ENCODE measurements at regions not wholly inside any gene's neighbourhood (a gene's known extent, or its start where the extent isn't known, plus 50 kb on each side); places are given as distances from the start of the nearest gene placed in this dataset.

- dilution Hi-C loops (cut with MboI; ENCODE audit: extremely low pct_ligation_motif_present, low sequenced_read_pairs), result no loop called here
- no peak for DNase-seq (ENCODE audit: low read depth, low spot score)
These were observed 326.2 kb upstream of the FSHR start for GRCh38 chr2:49480520-49480919.

GRCh38 chr2:49465157-49465831 lies 311.0 kb upstream of the FSHR start:
- Histone ChIP-seq H3K9me1 (ENCODE audit: control insufficient read depth, extremely low read depth, insufficient read depth, low read length) (no peaks in the 10 kb centered on the region), H3K9ac (ENCODE audit: control insufficient read depth, extremely low read depth, insufficient read depth, low read length) (no peak overlapping the region), H3K36me3 (ENCODE audit: control insufficient read depth in 2 of 2, extremely low read depth in 1 of 2, insufficient read depth in 2 of 2, low read length in 2 of 2) (no peaks in the 10 kb centered on the region), H3K9me3 (ENCODE audit: control insufficient read depth, low read depth, low read length) (no peaks in the 10 kb centered on the region), H4K20me1 (ENCODE audit: control insufficient read depth, extremely low read depth, insufficient read depth, low read length) (no peaks in the 10 kb centered on the region), H3K27me3 (ENCODE audit: control insufficient read depth, extremely low read depth, insufficient read depth, low read length) (no peaks in the 10 kb centered on the region), H2AFZ (ENCODE audit: control insufficient read depth, low read length) (no peak overlapping the region), H3K4me1 (ENCODE audit: control insufficient read depth, extremely low read depth, insufficient read depth, low read length) (no peaks in the 10 kb centered on the region), H3K79me2 (ENCODE audit: control insufficient read depth, insufficient read depth, low read length) (no peaks in the 10 kb centered on the region), H3K4me2 (ENCODE audit: control insufficient read depth, extremely low read depth, insufficient read depth, low read depth, low read length) (no peak overlapping the region), H3K4me3 (ENCODE audit: control insufficient read depth in 2 of 3, extremely low read depth in 1 of 3, insufficient read depth in 2 of 3, low read depth in 1 of 3, low read length in 3 of 3) (no peak overlapping the region), H3K27ac (ENCODE audit: control insufficient read depth, insufficient read depth, low read length) (no peak overlapping the region)
- no peak for TF ChIP-seq EZH2 (IDR thresholded peaks at IDR 0.05; ENCODE audit: low read length)
- no peak for TF ChIP-seq CTCF (optimal IDR thresholded peaks at IDR 0.05 in 1 of 3, IDR thresholded peaks at IDR 0.05 in 1 of 3, conservative IDR thresholded peaks at IDR 0.05 in 1 of 3; ENCODE audit: extremely low read depth in 1 of 3, insufficient read depth in 2 of 3, low read length in 3 of 3)
- DNase-seq (ENCODE audit: low read depth, low spot score), result no peak
- dilution Hi-C loops (cut with MboI; ENCODE audit: extremely low pct_ligation_motif_present, low sequenced_read_pairs), result no loop called here
- FAIRE-seq, result no peak

More at GRCh38 chr2:49480520-49480919, 326.2 kb upstream of the FSHR start:
- no peak overlapping the region for H3K4me3 ChIP-seq (ENCODE audit: control insufficient read depth in 2 of 3, extremely low read depth in 1 of 3, insufficient read depth in 2 of 3, low read depth in 1 of 3, low read length in 3 of 3)
- H3K4me2 ChIP-seq (ENCODE audit: control insufficient read depth, extremely low read depth, insufficient read depth, low read depth, low read length), result no peak overlapping the region
- no peaks in the 10 kb centered on the region for H3K27me3 ChIP-seq (ENCODE audit: control insufficient read depth, extremely low read depth, insufficient read depth, low read length)
- H4K20me1 ChIP-seq (ENCODE audit: control insufficient read depth, extremely low read depth, insufficient read depth, low read length), result no peaks in the 10 kb centered on the region
- no peaks in the 10 kb centered on the region for H3K4me1 ChIP-seq (ENCODE audit: control insufficient read depth, extremely low read depth, insufficient read depth, low read length)
- H3K27ac ChIP-seq (ENCODE audit: control insufficient read depth, insufficient read depth, low read length), result no peak overlapping the region
- H3K79me2 ChIP-seq (ENCODE audit: control insufficient read depth, insufficient read depth, low read length), result no peaks in the 10 kb centered on the region
- H3K36me3 ChIP-seq (ENCODE audit: control insufficient read depth in 2 of 2, extremely low read depth in 1 of 2, insufficient read depth in 2 of 2, low read length in 2 of 2), result no peaks in the 10 kb centered on the region
- H3K9ac ChIP-seq (ENCODE audit: control insufficient read depth, extremely low read depth, insufficient read depth, low read length), result no peak overlapping the region
- no peak overlapping the region for H2AFZ ChIP-seq (ENCODE audit: control insufficient read depth, low read length)
- H3K9me1 ChIP-seq (ENCODE audit: control insufficient read depth, extremely low read depth, insufficient read depth, low read length), result no peaks in the 10 kb centered on the region
- H3K9me3 ChIP-seq (ENCODE audit: control insufficient read depth, low read depth, low read length), result no peaks in the 10 kb centered on the region
- no peak for FAIRE-seq
- TF ChIP-seq EZH2 (IDR thresholded peaks at IDR 0.05; ENCODE audit: low read length), result no peak
- TF ChIP-seq CTCF (optimal IDR thresholded peaks at IDR 0.05 in 1 of 3, IDR thresholded peaks at IDR 0.05 in 1 of 3, conservative IDR thresholded peaks at IDR 0.05 in 1 of 3; ENCODE audit: extremely low read depth in 1 of 3, insufficient read depth in 2 of 3, low read length in 3 of 3), result no peak
